WTC11 (cell line): ENCODE measurements at regions not wholly inside any gene's neighbourhood (a gene's known extent, or its start where the extent isn't known, plus 50 kb on each side); places are given as distances from the start of the nearest gene placed in this dataset.

Experiments
- MAX ChIP-seq: sonication (generic); formaldehyde crosslinking; IDR thresholded peaks from 2 replicates; pipeline ENCODE4 v1.8.0; 2022; ENCODE audit warnings: mild to moderate bottlenecking, missing genetic modification reagents
- NR1H2 ChIP-seq: sonication (generic); formaldehyde crosslinking; IDR thresholded peaks from 2 replicates; pipeline ENCODE4 v1.9.0; 2021; ENCODE audit warnings: mild to moderate bottlenecking, moderate library complexity, missing genetic modification reagents
- ZNF317 ChIP-seq: sonication (generic); formaldehyde crosslinking; IDR thresholded peaks from 2 replicates; pipeline ENCODE4 v1.8.1; 2023; ENCODE audit warnings: low read depth, mild to moderate bottlenecking, moderate library complexity, missing genetic modification reagents, borderline replicate concordance

DNA sequence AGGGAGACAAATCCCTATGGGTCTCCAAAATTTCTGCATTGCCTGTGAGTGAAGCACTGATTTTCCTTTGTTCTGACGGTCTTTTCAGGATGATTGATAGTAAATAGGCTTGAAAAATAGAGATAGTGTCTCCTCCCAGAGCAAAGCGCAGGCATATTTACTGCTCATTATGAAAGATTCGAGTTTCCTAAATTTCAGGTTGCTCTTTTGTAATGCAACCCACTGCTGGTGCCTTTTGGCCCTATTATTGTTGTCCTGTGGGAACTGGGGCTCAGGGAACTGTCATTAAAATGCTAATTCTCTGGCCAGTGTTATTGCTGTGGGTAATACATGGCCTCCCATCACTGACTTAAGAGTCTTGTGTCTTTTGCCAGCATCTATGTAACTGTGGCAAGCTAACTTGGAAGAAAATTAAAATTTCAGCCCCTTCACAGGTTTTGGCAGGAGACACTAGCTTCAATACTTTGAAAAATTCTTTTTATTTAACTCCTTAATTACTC is 754.1 kb upstream of the MAP3K7 start:
- no peak for TF ChIP-seq ZNF317 (CRISPR knock-in tag)
- TF ChIP-seq NR1H2 (CRISPR knock-in tag): no peak
- no peak for TF ChIP-seq MAX (CRISPR knock-in tag)
